CD14-positive monocyte (primary cell): ENCODE measurements at regions not wholly inside any gene's neighbourhood (a gene's known extent, or its start where the extent isn't known, plus 50 kb on each side); places are given as distances from the start of the nearest gene placed in this dataset.
"Not testable (repeated sequence)": the region's sequence is repeated elsewhere in the genome, so short reads cannot be mapped to it uniquely, and the experiment has no call there.

ENCODE experiments used
- DNase-seq, 3 donors: peaks; one replicate each; pipeline ENCODE4 v3.0.0-alpha.2; 2011 to 2022
- H2AFZ ChIP-seq: 2 replicates; pipeline ENCODE4 v1.6.0; 2012; ENCODE audit warnings: mild to moderate bottlenecking, low read depth, low read length, inconsistent platforms; ENCODE audit not compliant: insufficient read depth, poor library complexity, severe bottlenecking
- H3K27ac ChIP-seq, 2 donors: 1 replicate in 1 of 2; 2 replicates in 1 of 2; pipeline ENCODE4 v1.5.1; 2012 to 2013; ENCODE audit warnings: low read length in 2 of 2, control low read depth in 1 of 2, inconsistent platforms in 1 of 2, low read depth in 1 of 2, mild to moderate bottlenecking in 1 of 2
- H3K27me3 ChIP-seq, 2 donors: one replicate each; pipeline versions ENCODE4 v1.6.0 to v1.6.1; 2011 to 2013; ENCODE audit warnings: low read length in 2 of 2; ENCODE audit not compliant: control insufficient read depth in 2 of 2, insufficient read depth in 2 of 2
- H3K36me3 ChIP-seq, 2 donors: replicated peaks in 1 of 2; 1 replicate in 1 of 2; 2 replicates in 1 of 2; pipeline versions ENCODE4 v1.5.1 to v1.6.1; 2012 to 2013; ENCODE audit warnings: low read length in 2 of 2, control low read depth in 1 of 2, inconsistent platforms in 1 of 2, mild to moderate bottlenecking in 1 of 2; ENCODE audit not compliant: insufficient read depth in 2 of 2, control insufficient read depth in 1 of 2
- H3K4me1 ChIP-seq, 2 donors: 1 replicate in 1 of 2; 2 replicates in 1 of 2; pipeline versions ENCODE4 v1.5.1 to v1.6.1; 2012 to 2013; ENCODE audit warnings: low read length in 2 of 2, control low read depth in 1 of 2, inconsistent platforms in 1 of 2, mild to moderate bottlenecking in 1 of 2, moderate library complexity in 1 of 2; ENCODE audit not compliant: insufficient read depth in 2 of 2, control insufficient read depth in 1 of 2
- H3K4me2 ChIP-seq: replicated peaks from 2 replicates; pipeline ENCODE3; 2012; ENCODE audit warnings: low read length, moderate library complexity, mild to moderate bottlenecking; ENCODE audit not compliant: poor library complexity, severe bottlenecking; ENCODE audit errors: extremely low read depth
- H3K4me3 ChIP-seq, 3 experiments: fragments of 200-600 bp in 1 of 3; sonication (generic) in 1 of 3; replicated peaks in 1 of 3; 1 replicate in 2 of 3; 2 replicates in 1 of 3; pipeline ENCODE4 v1.5.1; 2011 to 2013; ENCODE audit warnings: low read length in 3 of 3, mild to moderate bottlenecking in 3 of 3, control low read depth in 2 of 3, low read depth in 2 of 3, inconsistent platforms in 1 of 3, moderate library complexity in 1 of 3
- H3K79me2 ChIP-seq: 2 replicates; pipeline ENCODE4 v1.6.0; 2012; ENCODE audit warnings: mild to moderate bottlenecking, control low read depth, inconsistent platforms, low read length, moderate library complexity; ENCODE audit not compliant: insufficient read depth
- H3K9ac ChIP-seq: 2 replicates; pipeline ENCODE4 v1.6.0; 2017; ENCODE audit warnings: low read length, mild to moderate bottlenecking; ENCODE audit not compliant: insufficient read depth, poor library complexity, severe bottlenecking
- H3K9me3 ChIP-seq, 2 donors: replicated peaks in 1 of 2; 1 replicate in 1 of 2; 2 replicates in 1 of 2; pipeline versions ENCODE4 v1.5.1 to v1.6.1; 2012 to 2013; ENCODE audit warnings: low read length in 2 of 2, control low read depth in 1 of 2; ENCODE audit not compliant: control insufficient read depth in 1 of 2, insufficient read depth in 1 of 2
- H4K20me1 ChIP-seq: 2 replicates; pipeline ENCODE4 v1.6.0; 2012; ENCODE audit warnings: mild to moderate bottlenecking, low read length, control low read depth, moderate library complexity; ENCODE audit not compliant: insufficient read depth
- H3K27ac Mint-ChIP-seq, 7 donors: one replicate each; pipeline ENCODE4 v1.8.0; 2020; ENCODE audit warnings: mild to moderate bottlenecking in 7 of 7, mixed read lengths in 7 of 7, moderate library complexity in 6 of 7, inconsistent platforms in 2 of 7
- H3K27me3 Mint-ChIP-seq, 3 donors: one replicate each; pipeline ENCODE4 v1.8.0; 2021 to 2022; ENCODE audit warnings: low read depth in 3 of 3, mild to moderate bottlenecking in 3 of 3, mixed read lengths in 3 of 3, moderate library complexity in 3 of 3, inconsistent platforms in 1 of 3
- H3K36me3 Mint-ChIP-seq, 2 donors: one replicate each; pipeline ENCODE4 v1.8.0; 2020; ENCODE audit warnings: mixed read lengths in 2 of 2, inconsistent platforms in 1 of 2, mild to moderate bottlenecking in 1 of 2
- H3K4me1 Mint-ChIP-seq: one replicate; pipeline ENCODE4 v1.8.0; 2020; ENCODE audit warnings: mild to moderate bottlenecking, mixed read lengths
- H3K4me3 Mint-ChIP-seq, 2 donors: one replicate each; pipeline ENCODE4 v1.8.0; 2020; ENCODE audit warnings: mild to moderate bottlenecking in 2 of 2, mixed read lengths in 2 of 2, moderate library complexity in 1 of 2
- H3K9me3 Mint-ChIP-seq, 7 donors: one replicate each; pipeline ENCODE4 v1.8.0; 2020 to 2022; ENCODE audit warnings: mixed read lengths in 7 of 7, mild to moderate bottlenecking in 6 of 7, moderate library complexity in 6 of 7, inconsistent platforms in 2 of 7
- CTCF ChIP-seq: fragments of 200-600 bp; IDR thresholded peaks from one replicate; pipeline ENCODE4 v1.8.0; 2022; ENCODE audit warnings: antibody characterized with exemption, mild to moderate bottlenecking
- WGBS: methylation state at CpG from one replicate; pipeline ENCODE4 v1.1.5; 2013; ENCODE audit warnings: missing lambda C conversion rate; ENCODE audit not compliant: insufficient coverage; 5-methylcytosine and 5-hydroxymethylcytosine counted together
- intact Hi-C, 2 donors: fragments of 100-400 bp; cut with micrococcal nuclease; formaldehyde crosslinking; loops; one replicate each; pipeline versions ENCODE4 v1.15.0 to v1.15.1; 2023

GRCh38 chr9:7721291-7721690 is 78.3 kb downstream of the DMAC1 start:
- H3K9ac ChIP-seq: no peak overlapping the region
- no peak overlapping the region for H2AFZ ChIP-seq
- no peak for DNase-seq
- no peaks in the 10 kb centered on the region for H3K4me1 Mint-ChIP-seq
- H3K27ac ChIP-seq: no peak overlapping the region
- H3K27ac Mint-ChIP-seq: no peak overlapping the region
- H3K27me3 Mint-ChIP-seq: peaks cover 0 to 1% (median 0%) of the 10 kb centered on the region in 3 donors
- TF ChIP-seq CTCF: no peak
- WGBS: 94% methylated on average over 2 of the region's 2 CpGs
- H3K79me2 ChIP-seq: no peaks in the 10 kb centered on the region
- no peak overlapping the region for H3K4me3 Mint-ChIP-seq
- no peaks in the 10 kb centered on the region for H3K9me3 ChIP-seq
- H3K36me3 Mint-ChIP-seq: no peaks in the 10 kb centered on the region
- no peaks in the 10 kb centered on the region for H3K27me3 ChIP-seq
- H3K4me1 ChIP-seq: no peaks in the 10 kb centered on the region
- intact Hi-C loops: no loop called here
- H3K4me3 ChIP-seq: no peak overlapping the region
- H4K20me1 ChIP-seq: no peaks in the 10 kb centered on the region
- no peaks in the 10 kb centered on the region for H3K36me3 ChIP-seq
- H3K4me2 ChIP-seq: no peak overlapping the region
- H3K9me3 Mint-ChIP-seq: peaks cover 0 to 9% (median 2%) of the 10 kb centered on the region in 7 donors

- peaks cover 5 to 18% (median 15%) of the 10 kb centered on the region in 7 donors for H3K9me3 Mint-ChIP-seq
- H3K4me3 ChIP-seq, H3K79me2 ChIP-seq, DNase-seq, H3K27ac Mint-ChIP-seq, H3K27ac ChIP-seq, H3K9me3 ChIP-seq, H3K4me1 Mint-ChIP-seq, H4K20me1 ChIP-seq, H2AFZ ChIP-seq, H3K9ac ChIP-seq, H3K36me3 ChIP-seq, H3K4me1 ChIP-seq, H3K4me2 ChIP-seq, intact Hi-C loops, H3K27me3 ChIP-seq, H3K4me3 Mint-ChIP-seq, H3K27me3 Mint-ChIP-seq, H3K36me3 Mint-ChIP-seq: not testable (repeated sequence)
- 98% methylated on average over 3 of the region's 8 CpGs for WGBS
Measured at GRCh38 chr9:7713088-7713487, 86.5 kb downstream of the DMAC1 start.
